ENCODE measurements at regions not wholly inside any gene's neighbourhood (a gene's known extent, or its start where the extent isn't known, plus 50 kb on each side); places are given as distances from the start of the nearest gene placed in this dataset.
A peak's percentile ranks its signal among the peaks of the same experiment; 100 is the strongest.

- DNase-seq: no peak
Measured at GRCh38 chr7:41161041-41161587, 541.8 kb downstream of the INHBA start.

GRCh38 chr7:41156268-41156667 is 546.6 kb downstream of the INHBA start:
- no peak for DNase-seq

GRCh38 chr7:41153268-41153667 is 549.6 kb downstream of the INHBA start:
- no peak for DNase-seq

GRCh38 chr7:41152179-41152678 is 550.7 kb downstream of the INHBA start:
- no peak for DNase-seq

- DNase-seq: no peak
Measured at GRCh38 chr7:41149576-41149975, 553.3 kb downstream of the INHBA start.

- DNase-seq: no peak
Measured at GRCh38 chr7:41148521-41148951, 554.4 kb downstream of the INHBA start.

GRCh38 chr7:41147606-41148485 is 555.0 kb downstream of the INHBA start:
- DNase-seq: no peak

GRCh38 chr7:41146429-41146828 is 556.5 kb downstream of the INHBA start:
- DNase-seq: no peak

- DNase-seq: no peak
Measured at GRCh38 chr7:41145656-41146055, 557.2 kb downstream of the INHBA start.

GRCh38 chr7:41142904-41143473 is 559.9 kb downstream of the INHBA start:
- DNase-seq: no peak

- DNase-seq: no peak
Measured at GRCh38 chr7:41139789-41140188, 563.1 kb downstream of the INHBA start.

- no peak for DNase-seq
Measured at GRCh38 chr7:41136551-41136950, 566.3 kb downstream of the INHBA start.

- DNase-seq: no peak
Measured at GRCh38 chr7:41135511-41135910, 567.4 kb downstream of the INHBA start.

GRCh38 chr7:41134300-41135255 is 568.3 kb downstream of the INHBA start:
- DNase-seq: peak; percentile 71 to 85 (median 79)

- no peak for DNase-seq
Measured at GRCh38 chr7:41133690-41134299, 569.1 kb downstream of the INHBA start.

GRCh38 chr7:41131956-41132355 is 570.9 kb downstream of the INHBA start:
- no peak for DNase-seq

- no peak for DNase-seq
Measured at GRCh38 chr7:41130561-41131236, 572.2 kb downstream of the INHBA start.

- DNase-seq: no peak
Measured at GRCh38 chr7:41130086-41130485, 572.8 kb downstream of the INHBA start.

GRCh38 chr7:41125343-41125742 is 577.5 kb downstream of the INHBA start:
- DNase-seq: no peak

- DNase-seq: peak in 1 of 3 donors; percentile 21
Measured at GRCh38 chr7:41122256-41122987, 580.5 kb downstream of the INHBA start.

- no peak for DNase-seq
Measured at GRCh38 chr7:41121228-41121627, 581.7 kb downstream of the INHBA start.

All from suppressor macrophage treated with lipopolysaccharide for 1 hour (primary cell).